GM06990 (cell line): ENCODE measurements at regions not wholly inside any gene's neighbourhood (a gene's known extent, or its start where the extent isn't known, plus 50 kb on each side); places are given as distances from the start of the nearest gene placed in this dataset.

Experiments used
- DNase-seq: peaks from one replicate; pipeline ENCODE4 v3.0.0-alpha.2; 2011; ENCODE audit not compliant: insufficient read length; ENCODE audit errors: extremely low read depth
- H3K27me3 ChIP-seq: replicated peaks from 2 replicates; pipeline ENCODE4 v1.6.0; 2011; ENCODE audit warnings: low read length; ENCODE audit not compliant: control insufficient read depth, insufficient read depth
- H3K36me3 ChIP-seq: 2 replicates; pipeline ENCODE4 v1.5.1; 2011; ENCODE audit warnings: low read length; ENCODE audit not compliant: control insufficient read depth, insufficient read depth
- H3K4me3 ChIP-seq: replicated peaks from 2 replicates; pipeline ENCODE4 v1.5.1; 2011; ENCODE audit warnings: low read depth, mild to moderate bottlenecking, control low read depth, low read length
- CTCF ChIP-seq: IDR thresholded peaks from 2 replicates; pipeline ENCODE4 v1.5.1; 2011; ENCODE audit warnings: low read length, control low read depth, mild to moderate bottlenecking, inconsistent platforms; ENCODE audit not compliant: insufficient read depth, poor library complexity, severe bottlenecking

- no peak overlapping the region for H3K4me3 ChIP-seq
- no peak for TF ChIP-seq CTCF
- no peaks in the 10 kb centered on the region for H3K27me3 ChIP-seq
- H3K36me3 ChIP-seq: no peaks in the 10 kb centered on the region
- DNase-seq: no peak
These were observed 499.8 kb downstream of the RASEF start for GRCh38 chr9:82563094-82563493.

- no peak for TF ChIP-seq CTCF
- no peak for DNase-seq
- Histone ChIP-seq H3K4me3 (no peak overlapping the region), H3K27me3 (no peaks in the 10 kb centered on the region), H3K36me3 (no peaks in the 10 kb centered on the region)
These were observed 499.1 kb downstream of the RASEF start for GRCh38 chr9:82563841-82564240.

- no peak for TF ChIP-seq CTCF
- DNase-seq: no peak
- Histone ChIP-seq H3K27me3 (no peaks in the 10 kb centered on the region), H3K4me3 (no peak overlapping the region), H3K36me3 (no peaks in the 10 kb centered on the region)
These were observed 497.6 kb downstream of the RASEF start for GRCh38 chr9:82565188-82565969.

GRCh38 chr9:82567953-82568352, 495.0 kb downstream of the RASEF start:
- H3K27me3 ChIP-seq: no peaks in the 10 kb centered on the region
- TF ChIP-seq CTCF: no peak
- no peak overlapping the region for H3K4me3 ChIP-seq
- DNase-seq: no peak
- no peaks in the 10 kb centered on the region for H3K36me3 ChIP-seq

- Histone ChIP-seq H3K4me3 (no peak overlapping the region), H3K36me3 (no peaks in the 10 kb centered on the region), H3K27me3 (no peaks in the 10 kb centered on the region)
- TF ChIP-seq CTCF: no peak
- no peak for DNase-seq
These were observed 492.7 kb downstream of the RASEF start for GRCh38 chr9:82570226-82570625.
